H1 (cell line): ENCODE measurements at regions not wholly inside any gene's neighbourhood (a gene's known extent, or its start where the extent isn't known, plus 50 kb on each side); places are given as distances from the start of the nearest gene placed in this dataset.
A peak's percentile ranks its signal among the peaks of the same experiment; 100 is the strongest.

ENCODE experiments used
- CTCF ChIA-PET: fragments of 300-600 bp; sonication (Branson Sonifier 250); formaldehyde crosslinking; loops from one replicate; lab custom pipeline; 2021; ENCODE audit not compliant: partially characterized antibody; lab: Charles Lee
- POLR2A ChIA-PET: fragments of 300-600 bp; sonication (Branson Sonifier 250); formaldehyde crosslinking; loops from one replicate; lab custom pipeline; 2021; ENCODE audit warnings: inconsistent platforms; ENCODE audit not compliant: partially characterized antibody; lab: Charles Lee
- DNase-seq, 2 experiments: peaks; one replicate each; pipeline versions ENCODE4 v3.0.0 to v3.0.0-alpha.2; 2010 to 2022; ENCODE audit warnings: low spot score in 2 of 2, low read depth in 1 of 2, mixed read lengths in 1 of 2
- FAIRE-seq: peaks from 2 replicates; lab custom pipeline; 2011; peaks lifted over from hg19 to GRCh38; lab: Jason Lieb, UNC
- H2AFZ ChIP-seq: 2 replicates; pipeline ENCODE4 v1.8.1; 2012; ENCODE audit warnings: low read length, inconsistent platforms
- H2AK5ac ChIP-seq: 2 replicates; pipeline ENCODE4 v1.6.1; 2013; ENCODE audit warnings: low read depth, low read length
- H2BK120ac ChIP-seq: replicated peaks from 2 replicates; pipeline ENCODE3; 2013; ENCODE audit warnings: low read depth, low read length, inconsistent platforms
- H2BK12ac ChIP-seq: 2 replicates; pipeline ENCODE4 v1.6.1; 2013; ENCODE audit warnings: low read depth, low read length
- H2BK15ac ChIP-seq: 2 replicates; pipeline ENCODE4 v1.6.1; 2013; ENCODE audit warnings: low read length
- H2BK20ac ChIP-seq: 2 replicates; pipeline ENCODE4 v1.6.1; 2013; ENCODE audit warnings: low read length
- H2BK5ac ChIP-seq: 2 replicates; pipeline ENCODE4 v1.6.1; 2013; ENCODE audit warnings: low read depth, low read length
- H3K14ac ChIP-seq: 2 replicates; pipeline ENCODE4 v1.6.1; 2013; ENCODE audit warnings: inconsistent platforms; ENCODE audit not compliant: insufficient read length
- H3K18ac ChIP-seq: 2 replicates; pipeline ENCODE4 v1.6.1; 2013; ENCODE audit warnings: low read length; ENCODE audit errors: extremely low read depth
- H3K23ac ChIP-seq: 2 replicates; pipeline ENCODE4 v1.6.1; 2013; ENCODE audit warnings: inconsistent platforms; ENCODE audit not compliant: insufficient read length
- H3K23me2 ChIP-seq: 2 replicates; pipeline ENCODE4 v1.6.1; 2013; ENCODE audit warnings: low read depth, low read length
- H3K27ac ChIP-seq: 2 replicates; pipeline ENCODE4 v1.6.1; 2011; ENCODE audit warnings: low read depth, low read length, inconsistent platforms
- H3K27me3 ChIP-seq, 4 experiments: replicated peaks in 1 of 4; 1 replicate in 1 of 4; 2 replicates in 3 of 4; pipeline versions ENCODE4 v1.6.1 to v1.8.1; 2011 to 2013; ENCODE audit warnings: low read length in 3 of 4, mild to moderate bottlenecking in 3 of 4, inconsistent platforms in 2 of 4, mixed read lengths in 2 of 4, moderate library complexity in 1 of 4; ENCODE audit not compliant: control insufficient read depth in 3 of 4, insufficient read depth in 3 of 4; ENCODE audit errors: extremely low read depth in 1 of 4
- H3K36me3 ChIP-seq, 4 experiments: 2 replicates each; pipeline versions ENCODE4 v1.6.1 to v1.8.1; 2011 to 2013; ENCODE audit warnings: mild to moderate bottlenecking in 4 of 4, low read length in 3 of 4, moderate library complexity in 2 of 4, control low read depth in 1 of 4, inconsistent platforms in 1 of 4; ENCODE audit not compliant: insufficient read depth in 4 of 4, control insufficient read depth in 2 of 4
- H3K4ac ChIP-seq: replicated peaks from 2 replicates; pipeline ENCODE3; 2013; ENCODE audit warnings: low read length, low read depth, mixed read lengths, inconsistent platforms; ENCODE audit not compliant: insufficient read length
- H3K4me1 ChIP-seq, 4 experiments: replicated peaks in 1 of 4; 1 replicate in 1 of 4; 2 replicates in 3 of 4; pipeline versions ENCODE4 v1.6.1 to v1.8.1; 2011 to 2013; ENCODE audit warnings: low read length in 3 of 4, inconsistent platforms in 2 of 4, mixed read lengths in 1 of 4; ENCODE audit not compliant: insufficient read depth in 4 of 4, control insufficient read depth in 3 of 4
- H3K4me2 ChIP-seq, 2 experiments: 2 replicates each; pipeline versions ENCODE4 v1.6.1 to v1.8.1; 2011 to 2013; ENCODE audit warnings: low read depth in 2 of 2, low read length in 2 of 2, control low read depth in 1 of 2, inconsistent platforms in 1 of 2, mild to moderate bottlenecking in 1 of 2; ENCODE audit not compliant: insufficient read depth in 1 of 2
- H3K4me3 ChIP-seq, 4 experiments: fragments of 200-600, 300-600 bp in 1 of 4; sonication (generic), shearing (Covaris generic), sonication (Bioruptor Twin) in 1 of 4; 2 replicates each; pipeline versions ENCODE4 v1.5.1 to v1.8.1; 2011 to 2016; ENCODE audit warnings: low read length in 4 of 4, low read depth in 3 of 4, control low read depth in 2 of 4, inconsistent platforms in 2 of 4, mild to moderate bottlenecking in 2 of 4, mixed read lengths in 1 of 4, moderate library complexity in 1 of 4; ENCODE audit not compliant: insufficient read depth in 2 of 4; ENCODE audit errors: extremely low read depth in 1 of 4
- H3K56ac ChIP-seq: replicated peaks from 2 replicates; pipeline ENCODE3; 2013; ENCODE audit warnings: low read depth, mild to moderate bottlenecking, mixed read lengths, low read length, inconsistent platforms; ENCODE audit not compliant: insufficient read length
- H3K79me1 ChIP-seq: 2 replicates; pipeline ENCODE4 v1.6.1; 2013; ENCODE audit warnings: low read depth, low read length, control low read depth
- H3K79me2 ChIP-seq, 2 experiments: 2 replicates each; pipeline versions ENCODE4 v1.6.1 to v1.8.1; 2012 to 2013; ENCODE audit warnings: low read length in 2 of 2, mild to moderate bottlenecking in 2 of 2, inconsistent platforms in 1 of 2; ENCODE audit not compliant: insufficient read depth in 2 of 2, control insufficient read depth in 1 of 2
- H3K9ac ChIP-seq, 4 experiments: replicated peaks in 1 of 4; 1 replicate in 1 of 4; 2 replicates in 3 of 4; pipeline versions ENCODE4 v1.6.1 to v1.8.1; 2011 to 2013; ENCODE audit warnings: low read depth in 3 of 4, low read length in 3 of 4, control low read depth in 2 of 4, mild to moderate bottlenecking in 2 of 4, moderate library complexity in 2 of 4, inconsistent platforms in 1 of 4; ENCODE audit errors: extremely low read depth in 1 of 4
- H3K9me3 ChIP-seq, 2 experiments: 2 replicates each; pipeline versions ENCODE4 v1.6.1 to v1.8.1; 2012 to 2013; ENCODE audit warnings: mild to moderate bottlenecking in 2 of 2, moderate library complexity in 2 of 2, control low read depth in 1 of 2, inconsistent platforms in 1 of 2, low read depth in 1 of 2, low read length in 1 of 2, mixed read lengths in 1 of 2; ENCODE audit not compliant: insufficient read depth in 2 of 2
- H4K20me1 ChIP-seq, 2 experiments: replicated peaks in 1 of 2; 2 replicates each; pipeline versions ENCODE3 to v1.8.1; 2011 to 2013; ENCODE audit warnings: inconsistent platforms in 2 of 2, low read length in 2 of 2, mild to moderate bottlenecking in 1 of 2; ENCODE audit not compliant: insufficient read depth in 2 of 2, control insufficient read depth in 1 of 2
- H4K5ac ChIP-seq: 2 replicates; pipeline ENCODE4 v1.6.1; 2013; ENCODE audit warnings: low read length, low read depth, mixed read lengths, inconsistent platforms; ENCODE audit not compliant: insufficient read length
- H4K8ac ChIP-seq: 2 replicates; pipeline ENCODE4 v1.8.0; 2013; ENCODE audit warnings: mild to moderate bottlenecking, moderate library complexity, low read length, inconsistent platforms; ENCODE audit not compliant: insufficient read depth; ENCODE audit errors: extremely low read depth
- H4K91ac ChIP-seq: replicated peaks from 2 replicates; pipeline ENCODE3; 2013; ENCODE audit warnings: low read length, mixed read lengths, inconsistent platforms; ENCODE audit not compliant: insufficient read length
- CEBPB ChIP-seq: IDR thresholded peaks from 2 replicates; pipeline ENCODE4 v1.6.1; 2012; ENCODE audit warnings: low read depth, low read length
- TBP ChIP-seq: IDR thresholded peaks from 2 replicates; pipeline ENCODE4 v1.6.1; 2011; ENCODE audit warnings: low read depth, low read length, improper control_type of control experiment
- WGBS, 2 experiments: shearing (Covaris generic) in 1 of 2; methylation state at CpG; one replicate each; pipeline versions ENCODE4 v1.1.6 to v1.1.7; 2013 to 2015; ENCODE audit warnings: low lambda C conversion rate in 2 of 2, mixed read lengths in 2 of 2, inconsistent platforms in 1 of 2, low coverage in 1 of 2, missing lambda C conversion rate in 1 of 2; ENCODE audit not compliant: insufficient replicate concordance in 2 of 2, insufficient coverage in 1 of 2, insufficient read length in 1 of 2; ENCODE audit errors: extremely low coverage in 1 of 2, missing lambda C conversion rate in 1 of 2; 5-methylcytosine and 5-hydroxymethylcytosine counted together

DNA sequence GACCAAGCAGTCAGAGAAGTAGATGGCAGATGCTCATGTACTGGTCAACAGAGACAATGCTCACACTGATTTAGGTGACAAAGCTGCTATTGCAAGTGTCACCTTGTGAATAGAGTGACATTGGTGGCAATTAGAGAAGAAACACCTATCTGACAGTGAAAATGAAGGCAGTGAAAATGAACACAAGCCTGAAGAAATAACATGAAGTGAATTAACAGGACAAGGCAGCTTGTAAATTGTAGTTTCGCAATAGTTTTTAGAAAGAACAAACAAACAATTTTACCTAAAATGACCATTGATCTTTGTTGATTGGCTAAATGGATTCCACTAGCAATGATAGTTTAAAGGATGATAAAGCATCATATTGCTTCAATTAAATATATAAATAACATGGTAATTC is 1389.5 kb downstream of the PLA2G4A start:
- FAIRE-seq = no peak
- H3K23ac ChIP-seq = no peak overlapping the region
- no peak overlapping the region for H3K4me2 ChIP-seq
- H3K56ac ChIP-seq = no peak overlapping the region
- no peaks in the 10 kb centered on the region for H3K79me1 ChIP-seq
- H3K18ac ChIP-seq = no peak overlapping the region
- no peak overlapping the region for H4K91ac ChIP-seq
- no peak overlapping the region for H2BK12ac ChIP-seq
- no peaks in the 10 kb centered on the region for H3K4me1 ChIP-seq
- H2BK15ac ChIP-seq = no peak overlapping the region
- no peaks in the 10 kb centered on the region for H3K9me3 ChIP-seq
- no peaks in the 10 kb centered on the region for H4K20me1 ChIP-seq
- POLR2A ChIA-PET = no interaction called here
- no peak overlapping the region for H3K9ac ChIP-seq
- CTCF ChIA-PET = interaction anchor here (0.6 kb wide), 1 partner anchor 181 kb away, joined by 3 read pairs; no protein-coding TSS in a partner anchor
- H3K36me3 ChIP-seq = no peaks in the 10 kb centered on the region
- no peak overlapping the region for H2BK120ac ChIP-seq
- H2BK5ac ChIP-seq = no peak overlapping the region
- no peak overlapping the region for H3K14ac ChIP-seq
- no peaks in the 10 kb centered on the region for H3K23me2 ChIP-seq
- no peaks in the 10 kb centered on the region for H3K27me3 ChIP-seq
- H3K4ac ChIP-seq = no peak overlapping the region
- no peak overlapping the region for H3K4me3 ChIP-seq
- H4K8ac ChIP-seq = no peak overlapping the region
- no peak overlapping the region for H2AFZ ChIP-seq
- TF ChIP-seq TBP (no peak), CEBPB (peak; percentile 63; the same call in 1 of the 2 replicates)
- H3K27ac ChIP-seq = no peak overlapping the region
- no peaks in the 10 kb centered on the region for H3K79me2 ChIP-seq
- no peak overlapping the region for H2AK5ac ChIP-seq
- no peak overlapping the region for H4K5ac ChIP-seq
- WGBS, 2 experiments = 89% methylated on average over 1 of the region's 1 CpG; no CpG with 5 or more reads in 1 of the 2 experiments
- no peak overlapping the region for H2BK20ac ChIP-seq
- DNase-seq = no peak
